HG02610 (cell line): ENCODE measurements at regions not wholly inside any gene's neighbourhood (a gene's known extent, or its start where the extent isn't known, plus 50 kb on each side); places are given as distances from the start of the nearest gene placed in this dataset.
"Not testable (repeated sequence)": the region's sequence is repeated elsewhere in the genome, so short reads cannot be mapped to it uniquely, and the experiment has no call there.

ENCODE experiments used
- ATAC-seq: cut with Tn5 transposase; IDR thresholded peaks from one replicate; pipeline ENCODE4 v1.9.1; 2021; ENCODE audit warnings: mild to moderate bottlenecking, moderate library complexity; ENCODE audit not compliant: unreplicated experiment

- ATAC-seq, result no peak
These were observed 112.5 kb upstream of the DCC start for GRCh38 chr18:52227536-52227935.

- ATAC-seq, result no peak
These were observed 111.8 kb upstream of the DCC start for GRCh38 chr18:52228166-52228565.

- ATAC-seq, result no peak
These were observed 103.9 kb upstream of the DCC start for GRCh38 chr18:52236131-52236530.

GRCh38 chr18:52237551-52237950, 102.4 kb upstream of the DCC start:
- ATAC-seq, result no peak

GRCh38 chr18:52242711-52243110, 97.3 kb upstream of the DCC start:
- no peak for ATAC-seq

GRCh38 chr18:52244658-52245057, 95.3 kb upstream of the DCC start:
- ATAC-seq, result no peak

GRCh38 chr18:52254367-52254766, 85.6 kb upstream of the DCC start:
- ATAC-seq, result no peak

GRCh38 chr18:52257417-52257816, 82.6 kb upstream of the DCC start:
- ATAC-seq, result not testable (repeated sequence)

- ATAC-seq, result no peak
These were observed 64.2 kb upstream of the DCC start for GRCh38 chr18:52275817-52276216.

- no peak for ATAC-seq
These were observed 62.2 kb upstream of the DCC start for GRCh38 chr18:52277785-52278184.

GRCh38 chr18:52278191-52278590, 61.8 kb upstream of the DCC start:
- no peak for ATAC-seq

GRCh38 chr18:52280702-52281101, 59.3 kb upstream of the DCC start:
- ATAC-seq, result no peak

- ATAC-seq, result no peak
These were observed 56.1 kb upstream of the DCC start for GRCh38 chr18:52283927-52284326.

- ATAC-seq, result no peak
These were observed 53.3 kb upstream of the DCC start for GRCh38 chr18:52286675-52287074.

GRCh38 chr18:52287151-52287550, 52.8 kb upstream of the DCC start:
- ATAC-seq, result no peak

- peak; percentile 56 for ATAC-seq
These were observed 51.5 kb upstream of the DCC start for GRCh38 chr18:52288403-52289004.

- ATAC-seq, result no peak
These were observed 50.6 kb upstream of the DCC start for GRCh38 chr18:52289392-52289791.
